ENCODE measurements at regions not wholly inside any gene's neighbourhood (a gene's known extent, or its start where the extent isn't known, plus 50 kb on each side); places are given as distances from the start of the nearest gene placed in this dataset.

GRCh38 chr13:76764429-76764828 is 121.8 kb downstream of the KCTD12 start:
- Mint-ChIP-seq H3K36me3 (ENCODE audit: low read depth) (no peaks in the 10 kb centered on the region), H3K27me3 (ENCODE audit: low read depth) (no peaks in the 10 kb centered on the region)
- CTCF ChIA-PET: interaction anchor here (0.9 kb wide), 1 partner anchor 121 kb away, joined by 3 read pairs; no protein-coding TSS in a partner anchor

GRCh38 chr13:76762721-76763120 is 123.5 kb downstream of the KCTD12 start:
- H3K36me3 Mint-ChIP-seq (ENCODE audit: low read depth): no peaks in the 10 kb centered on the region
- H3K4me3 Mint-ChIP-seq: no peak overlapping the region
- CTCF ChIA-PET: interaction anchor here (0.9 kb wide), 1 partner anchor 217 kb away, joined by 3 read pairs; no protein-coding TSS in a partner anchor
- H3K4me1 Mint-ChIP-seq (ENCODE audit: low read depth): no peaks in the 10 kb centered on the region
- no peak for DNase-seq
- intact Hi-C loops (cut with micrococcal nuclease): no loop called here
- no peaks in the 10 kb centered on the region for H3K27me3 Mint-ChIP-seq (ENCODE audit: low read depth)
- no peaks in the 10 kb centered on the region for H3K9me3 Mint-ChIP-seq
- H3K27ac Mint-ChIP-seq: no peak overlapping the region

More at GRCh38 chr13:76764429-76764828, 121.8 kb downstream of the KCTD12 start:
- no peak overlapping the region for H3K4me3 Mint-ChIP-seq
- peaks cover 11% of the 10 kb centered on the region for H3K4me1 Mint-ChIP-seq (ENCODE audit: low read depth)
- DNase-seq: no peak
- H3K27ac Mint-ChIP-seq: no peak overlapping the region
- H3K9me3 Mint-ChIP-seq: no peaks in the 10 kb centered on the region
- intact Hi-C loops (cut with micrococcal nuclease): no loop called here

- no peaks in the 10 kb centered on the region for H3K36me3 Mint-ChIP-seq (ENCODE audit: low read depth)
- DNase-seq: no peak
- no peak overlapping the region for H3K4me3 Mint-ChIP-seq
- intact Hi-C loops (cut with micrococcal nuclease): no loop called here
- H3K27me3 Mint-ChIP-seq (ENCODE audit: low read depth): peaks cover 2% of the 10 kb centered on the region
- no peaks in the 10 kb centered on the region for H3K4me1 Mint-ChIP-seq (ENCODE audit: low read depth)
- no peak overlapping the region for H3K27ac Mint-ChIP-seq
- H3K9me3 Mint-ChIP-seq: no peaks in the 10 kb centered on the region
- CTCF ChIA-PET: no interaction called here
Measured at GRCh38 chr13:76759877-76760276, 126.3 kb downstream of the KCTD12 start.

- DNase-seq: no peak
- Mint-ChIP-seq H3K27ac (no peak overlapping the region), H3K4me3 (no peak overlapping the region), H3K9me3 (no peaks in the 10 kb centered on the region), H3K27me3 (ENCODE audit: low read depth) (peaks cover 2% of the 10 kb centered on the region), H3K36me3 (ENCODE audit: low read depth) (no peaks in the 10 kb centered on the region), H3K4me1 (ENCODE audit: low read depth) (no peaks in the 10 kb centered on the region)
- CTCF ChIA-PET: no interaction called here
- intact Hi-C loops (cut with micrococcal nuclease): no loop called here
Measured at GRCh38 chr13:76758738-76759137, 127.5 kb downstream of the KCTD12 start.

GRCh38 chr13:76758257-76758656 is 127.9 kb downstream of the KCTD12 start:
- Mint-ChIP-seq H3K4me3 (no peak overlapping the region), H3K36me3 (ENCODE audit: low read depth) (no peaks in the 10 kb centered on the region), H3K27ac (no peak overlapping the region), H3K27me3 (ENCODE audit: low read depth) (peaks cover 4% of the 10 kb centered on the region), H3K4me1 (ENCODE audit: low read depth) (no peaks in the 10 kb centered on the region), H3K9me3 (no peaks in the 10 kb centered on the region)
- CTCF ChIA-PET: no interaction called here
- intact Hi-C loops (cut with micrococcal nuclease): no loop called here
- no peak for DNase-seq

DNA sequence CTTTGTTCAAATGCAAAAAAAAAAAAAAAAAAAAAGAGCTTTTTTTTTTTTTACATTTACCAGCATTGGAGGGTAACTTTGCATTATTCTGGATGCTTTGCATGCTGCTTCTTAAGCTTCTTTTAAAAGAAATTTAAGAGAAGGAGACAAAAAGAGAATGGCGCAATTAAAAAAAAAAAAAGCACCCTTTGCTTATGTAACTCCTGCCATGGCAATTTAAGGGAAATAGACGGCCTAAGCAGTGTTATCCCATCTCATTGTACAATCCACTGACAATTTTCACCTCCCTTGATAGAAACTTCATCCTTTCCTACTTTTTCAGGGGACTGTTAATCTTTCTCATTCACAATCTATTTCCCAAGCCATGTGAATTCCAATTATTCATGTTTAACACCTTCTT is 129.8 kb downstream of the KCTD12 start:
- CTCF ChIA-PET: no interaction called here
- Mint-ChIP-seq H3K4me1 (ENCODE audit: low read depth) (no peaks in the 10 kb centered on the region), H3K4me3 (no peak overlapping the region), H3K9me3 (no peaks in the 10 kb centered on the region), H3K27ac (no peak overlapping the region), H3K36me3 (ENCODE audit: low read depth) (no peaks in the 10 kb centered on the region), H3K27me3 (ENCODE audit: low read depth) (peaks cover 5% of the 10 kb centered on the region)
- intact Hi-C loops (cut with micrococcal nuclease): no loop called here
- DNase-seq: no peak

DNA sequence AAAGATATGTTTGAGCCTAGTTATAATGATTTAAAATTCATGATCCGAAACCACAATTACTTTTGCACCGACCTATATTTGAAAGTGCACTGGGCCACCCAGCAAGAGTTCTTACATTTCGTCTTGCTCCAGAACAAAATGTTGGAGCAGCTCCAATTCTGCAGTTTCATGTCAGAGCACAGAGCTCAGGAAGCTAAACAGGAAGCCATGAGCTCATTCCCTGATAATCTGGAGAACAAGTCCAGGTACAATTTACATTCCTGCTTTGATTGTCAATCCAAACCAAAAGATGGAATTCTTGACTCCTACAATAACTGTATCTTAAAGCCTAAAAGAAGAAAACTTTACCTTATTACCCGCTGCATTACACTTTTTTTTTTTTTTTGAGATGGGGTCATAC is 131.8 kb downstream of the KCTD12 start:
- Mint-ChIP-seq H3K9me3 (no peaks in the 10 kb centered on the region), H3K4me1 (ENCODE audit: low read depth) (no peaks in the 10 kb centered on the region), H3K4me3 (no peak overlapping the region), H3K27me3 (ENCODE audit: low read depth) (peaks cover 5% of the 10 kb centered on the region), H3K36me3 (ENCODE audit: low read depth) (no peaks in the 10 kb centered on the region), H3K27ac (no peak overlapping the region)
- DNase-seq: no peak
- intact Hi-C loops (cut with micrococcal nuclease): no loop called here
- CTCF ChIA-PET: interaction anchor here (0.6 kb wide), 1 partner anchor 222 kb away, joined by 4 read pairs; no protein-coding TSS in a partner anchor

- H3K27me3 Mint-ChIP-seq (ENCODE audit: low read depth): peaks cover 5% of the 10 kb centered on the region
- no peak for DNase-seq
Measured at GRCh38 chr13:76751278-76751677, 134.9 kb downstream of the KCTD12 start.

GRCh38 chr13:76750126-76750525 is 136.1 kb downstream of the KCTD12 start:
- H3K27ac Mint-ChIP-seq: no peak overlapping the region
- DNase-seq: no peak
- peaks cover 4% of the 10 kb centered on the region for H3K27me3 Mint-ChIP-seq (ENCODE audit: low read depth)
- intact Hi-C loops (cut with micrococcal nuclease): no loop called here
- CTCF ChIA-PET: no interaction called here
- H3K9me3 Mint-ChIP-seq: no peaks in the 10 kb centered on the region
- H3K4me3 Mint-ChIP-seq: no peak overlapping the region
- H3K36me3 Mint-ChIP-seq (ENCODE audit: low read depth): no peaks in the 10 kb centered on the region
- no peaks in the 10 kb centered on the region for H3K4me1 Mint-ChIP-seq (ENCODE audit: low read depth)

More at GRCh38 chr13:76751278-76751677, 134.9 kb downstream of the KCTD12 start:
- Mint-ChIP-seq H3K4me3 (no peak overlapping the region), H3K36me3 (ENCODE audit: low read depth) (no peaks in the 10 kb centered on the region), H3K9me3 (no peaks in the 10 kb centered on the region), H3K27ac (no peak overlapping the region), H3K4me1 (ENCODE audit: low read depth) (no peaks in the 10 kb centered on the region)
- intact Hi-C loops (cut with micrococcal nuclease): no loop called here
- CTCF ChIA-PET: no interaction called here

GRCh38 chr13:76745261-76746200 is 140.7 kb downstream of the KCTD12 start:
- intact Hi-C loops (cut with micrococcal nuclease): no loop called here
- Mint-ChIP-seq H3K4me3 (no peak overlapping the region), H3K36me3 (ENCODE audit: low read depth) (no peaks in the 10 kb centered on the region), H3K4me1 (ENCODE audit: low read depth) (no peaks in the 10 kb centered on the region), H3K27ac (no peak overlapping the region), H3K27me3 (ENCODE audit: low read depth) (peaks cover 15% of the 10 kb centered on the region), H3K9me3 (no peaks in the 10 kb centered on the region)
- no peak for DNase-seq
- CTCF ChIA-PET: no interaction called here

GRCh38 chr13:76741624-76742023 is 144.6 kb downstream of the KCTD12 start:
- intact Hi-C loops (cut with micrococcal nuclease): no loop called here
- H3K27me3 Mint-ChIP-seq (ENCODE audit: low read depth): peaks cover 15% of the 10 kb centered on the region
- DNase-seq: no peak
- no peaks in the 10 kb centered on the region for H3K9me3 Mint-ChIP-seq
- no peak overlapping the region for H3K4me3 Mint-ChIP-seq
- CTCF ChIA-PET: no interaction called here
- H3K4me1 Mint-ChIP-seq (ENCODE audit: low read depth): no peaks in the 10 kb centered on the region
- H3K36me3 Mint-ChIP-seq (ENCODE audit: low read depth): no peaks in the 10 kb centered on the region
- H3K27ac Mint-ChIP-seq: no peak overlapping the region

DNA sequence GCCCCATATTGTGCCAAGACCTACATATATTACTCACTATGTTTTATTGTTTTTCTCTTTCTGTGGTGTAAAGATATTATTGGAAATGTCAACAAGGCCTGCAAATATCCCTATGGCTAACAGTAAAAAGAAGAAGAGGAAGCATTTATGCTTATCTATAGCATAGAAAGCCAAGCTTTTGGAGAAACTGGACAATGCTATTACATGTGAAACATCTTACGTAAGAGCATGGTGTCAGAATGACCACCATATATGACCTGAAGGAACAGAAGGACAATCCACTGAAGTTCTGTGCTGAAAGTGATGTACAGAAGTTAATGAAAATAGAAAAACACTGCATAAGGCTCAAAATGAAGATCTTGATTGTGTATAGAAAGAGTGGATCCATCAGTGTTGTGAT is 145.2 kb downstream of the KCTD12 start:
- Mint-ChIP-seq H3K27ac (no peak overlapping the region), H3K36me3 (ENCODE audit: low read depth) (no peaks in the 10 kb centered on the region), H3K4me1 (ENCODE audit: low read depth) (no peaks in the 10 kb centered on the region), H3K27me3 (ENCODE audit: low read depth) (peaks cover 15% of the 10 kb centered on the region), H3K9me3 (no peaks in the 10 kb centered on the region), H3K4me3 (no peak overlapping the region)
- no peak for DNase-seq
- CTCF ChIA-PET: no interaction called here
- intact Hi-C loops (cut with micrococcal nuclease): no loop called here

DNA sequence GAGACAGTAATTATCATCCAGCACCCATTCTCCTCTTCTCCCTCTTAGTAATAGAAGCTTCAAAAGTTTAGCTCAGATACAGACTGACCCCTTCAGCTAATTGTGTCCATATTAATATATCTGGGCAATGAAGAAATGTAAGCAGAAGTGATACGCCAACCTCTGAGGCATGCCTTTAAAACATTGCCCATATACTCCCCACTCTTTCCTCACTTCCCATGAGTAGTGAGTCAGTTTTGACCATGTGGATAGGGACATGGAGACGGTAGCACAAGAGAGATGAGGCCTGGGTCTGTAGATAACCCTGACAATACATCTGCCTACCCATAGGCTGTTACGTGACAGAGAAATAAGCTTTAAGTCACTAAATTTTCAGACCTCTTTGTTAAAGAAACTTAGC is 147.6 kb downstream of the KCTD12 start:
- Mint-ChIP-seq H3K27ac (no peak overlapping the region), H3K4me1 (ENCODE audit: low read depth) (no peaks in the 10 kb centered on the region), H3K9me3 (no peaks in the 10 kb centered on the region), H3K27me3 (ENCODE audit: low read depth) (peaks cover 9% of the 10 kb centered on the region), H3K4me3 (no peak overlapping the region), H3K36me3 (ENCODE audit: low read depth) (no peaks in the 10 kb centered on the region)
- CTCF ChIA-PET: interaction anchor here (0.7 kb wide), 1 partner anchor 234 kb away, joined by 3 read pairs; no protein-coding TSS in a partner anchor
- DNase-seq: no peak
- intact Hi-C loops (cut with micrococcal nuclease): no loop called here
